ENCODE measurements at regions not wholly inside any gene's neighbourhood (a gene's known extent, or its start where the extent isn't known, plus 50 kb on each side); places are given as distances from the start of the nearest gene placed in this dataset.

DNA sequence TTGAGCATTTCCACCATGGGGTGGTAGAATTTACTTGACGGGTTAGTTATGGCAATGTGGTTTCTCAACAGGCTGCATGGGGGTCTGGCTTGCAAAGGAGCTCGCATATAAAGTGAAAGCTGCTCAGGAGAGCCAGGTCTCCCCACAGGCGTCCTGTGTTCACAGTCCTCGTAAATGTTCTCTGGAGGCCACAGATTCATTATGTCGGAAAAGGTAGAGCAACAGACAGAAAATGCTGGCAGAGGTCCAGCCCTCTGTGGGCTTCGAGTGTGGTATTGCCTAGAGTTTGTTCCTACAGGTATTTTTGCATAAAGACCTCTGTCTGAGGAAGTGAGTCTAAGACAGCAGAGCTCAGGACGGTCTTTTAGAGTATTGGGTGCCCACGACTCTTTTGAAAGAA lies 96.4 kb downstream of the CDCA7 start:
- H3K27me3 ChIP-seq, result no peaks in the 10 kb centered on the region
- H3K4me1 ChIP-seq, result peaks cover 0 to 9% (median 0%) of the 10 kb centered on the region in 12 donors
- WGBS, 4 donors, result 75 to 90% (median 80%) methylated on average over 8 of the region's 8 CpGs
- no peak overlapping the region for H3K4me3 ChIP-seq
- ATAC-seq, result no peak
- DNase-seq, result no peak
- H3K27ac ChIP-seq, result no peak overlapping the region
- intact Hi-C loops (cut with DNase I), result no loop called here
- no peaks in the 10 kb centered on the region for H3K9me3 ChIP-seq
- H3K36me3 ChIP-seq, result no peaks in the 10 kb centered on the region
- TF ChIP-seq POLR2A (IDR thresholded peaks at IDR 0.05), result no peak
- TF ChIP-seq, protein P1, sequence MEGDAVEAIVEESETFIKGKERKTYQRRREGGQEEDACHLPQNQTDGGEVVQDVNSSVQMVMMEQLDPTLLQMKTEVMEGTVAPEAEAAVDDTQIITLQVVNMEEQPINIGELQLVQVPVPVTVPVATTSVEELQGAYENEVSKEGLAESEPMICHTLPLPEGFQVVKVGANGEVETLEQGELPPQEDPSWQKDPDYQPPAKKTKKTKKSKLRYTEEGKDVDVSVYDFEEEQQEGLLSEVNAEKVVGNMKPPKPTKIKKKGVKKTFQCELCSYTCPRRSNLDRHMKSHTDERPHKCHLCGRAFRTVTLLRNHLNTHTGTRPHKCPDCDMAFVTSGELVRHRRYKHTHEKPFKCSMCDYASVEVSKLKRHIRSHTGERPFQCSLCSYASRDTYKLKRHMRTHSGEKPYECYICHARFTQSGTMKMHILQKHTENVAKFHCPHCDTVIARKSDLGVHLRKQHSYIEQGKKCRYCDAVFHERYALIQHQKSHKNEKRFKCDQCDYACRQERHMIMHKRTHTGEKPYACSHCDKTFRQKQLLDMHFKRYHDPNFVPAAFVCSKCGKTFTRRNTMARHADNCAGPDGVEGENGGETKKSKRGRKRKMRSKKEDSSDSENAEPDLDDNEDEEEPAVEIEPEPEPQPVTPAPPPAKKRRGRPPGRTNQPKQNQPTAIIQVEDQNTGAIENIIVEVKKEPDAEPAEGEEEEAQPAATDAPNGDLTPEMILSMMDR (IDR thresholded peaks at IDR 0.05), result no peak

DNA sequence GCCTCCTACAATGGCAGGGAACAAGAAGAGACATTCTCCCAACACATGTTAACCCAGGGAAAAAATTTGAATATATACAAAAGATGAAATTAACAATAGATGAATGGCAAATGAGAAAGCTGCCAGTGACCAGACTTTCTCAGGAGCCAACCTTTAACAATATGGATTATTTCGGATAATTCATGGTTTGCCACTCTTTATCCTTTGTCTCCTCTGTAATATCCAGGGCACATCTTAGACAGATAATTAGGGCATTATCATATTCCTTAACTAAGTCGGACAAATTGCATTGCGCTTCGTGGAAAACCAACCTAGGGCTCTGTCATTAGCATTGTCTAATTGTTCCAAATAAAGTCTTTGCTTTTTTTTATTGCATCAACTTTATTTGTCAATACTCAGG lies 97.3 kb downstream of the CDCA7 start:
- ATAC-seq (no peak), DNase-seq (no peak)
- TF ChIP-seq, protein P1 (IDR thresholded peaks at IDR 0.05), result no peak
- no peak for TF ChIP-seq POLR2A (IDR thresholded peaks at IDR 0.05)
- H3K27me3 ChIP-seq, result no peaks in the 10 kb centered on the region
- no peak overlapping the region for H3K27ac ChIP-seq
- intact Hi-C loops (cut with DNase I), result no loop called here
- peaks cover 0 to 9% (median 0%) of the 10 kb centered on the region in 12 donors for H3K4me1 ChIP-seq
- H3K9me3 ChIP-seq, result no peaks in the 10 kb centered on the region
- no peak overlapping the region for H3K4me3 ChIP-seq
- 95 to 96% (median 96%) methylated on average over 4 of the region's 4 CpGs for WGBS, 4 donors
- H3K36me3 ChIP-seq, result no peaks in the 10 kb centered on the region

DNA sequence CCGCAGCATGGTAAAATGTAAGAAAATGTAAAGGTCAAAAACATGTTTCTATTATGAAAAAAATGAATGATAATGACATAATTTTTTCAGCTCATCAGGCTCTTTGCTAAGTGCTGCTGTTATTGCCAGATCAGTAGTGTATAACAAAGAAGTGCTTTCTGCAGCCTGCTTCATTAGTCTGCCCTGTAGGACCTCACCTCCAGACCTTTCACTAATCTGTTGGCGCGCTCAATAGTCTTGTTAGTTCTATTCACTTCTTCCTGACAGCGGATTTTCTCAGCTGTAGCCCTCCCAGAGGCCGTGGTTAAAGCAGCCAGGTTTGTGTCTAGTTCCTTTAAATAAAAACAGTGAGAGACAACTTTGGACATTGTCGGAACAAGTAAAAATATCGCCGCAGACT lies 97.7 kb downstream of the CDCA7 start:
- Histone ChIP-seq H3K4me1 (peaks cover 0 to 9% (median 0%) of the 10 kb centered on the region in 12 donors), H3K9me3 (no peaks in the 10 kb centered on the region), H3K27ac (no peak overlapping the region), H3K27me3 (no peaks in the 10 kb centered on the region), H3K4me3 (no peak overlapping the region), H3K36me3 (no peaks in the 10 kb centered on the region)
- intact Hi-C loops (cut with DNase I), result no loop called here
- no peak for TF ChIP-seq POLR2A (IDR thresholded peaks at IDR 0.05)
- TF ChIP-seq, protein P1 (IDR thresholded peaks at IDR 0.05), result no peak
- WGBS, 4 donors, result 83 to 88% (median 86%) methylated on average over 8 of the region's 8 CpGs
- no peak for ATAC-seq
- DNase-seq, result no peak

DNA sequence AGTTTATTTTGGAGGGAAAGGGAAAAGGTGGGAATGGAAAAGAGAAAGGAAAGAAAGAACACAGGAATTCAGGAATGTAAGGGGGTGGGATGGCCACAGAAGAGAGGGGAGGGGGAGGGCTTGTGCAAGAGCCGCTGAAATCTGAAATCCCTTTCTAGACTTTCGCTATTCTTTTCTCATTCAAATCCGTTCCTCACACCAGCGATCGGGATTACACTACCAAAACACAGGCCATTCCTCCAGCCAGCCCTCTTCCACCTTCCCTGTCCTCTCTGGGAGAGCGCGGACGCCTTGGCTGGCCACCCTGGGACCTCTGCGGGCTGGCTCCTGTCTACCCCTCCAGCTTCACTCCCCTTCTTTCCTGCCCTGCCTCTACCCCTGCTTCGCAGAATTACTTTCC lies 102.3 kb downstream of the CDCA7 start:
- DNase-seq (no peak), ATAC-seq (no peak)
- H3K27ac ChIP-seq, result no peak overlapping the region
- H3K27me3 ChIP-seq, result peaks cover 0 to 4% (median 0%) of the 10 kb centered on the region in 9 donors
- 85 to 91% (median 89%) methylated on average over 10 of the region's 10 CpGs for WGBS, 4 donors
- intact Hi-C loops (cut with DNase I), result no loop called here
- no peak overlapping the region for H3K4me3 ChIP-seq
- no peaks in the 10 kb centered on the region for H3K4me1 ChIP-seq
- H3K36me3 ChIP-seq, result no peaks in the 10 kb centered on the region
- no peak for TF ChIP-seq POLR2A (IDR thresholded peaks at IDR 0.05)
- TF ChIP-seq, protein P1 (IDR thresholded peaks at IDR 0.05), result no peak
- H3K9me3 ChIP-seq, result no peaks in the 10 kb centered on the region
